ENCODE measurements at regions not wholly inside any gene's neighbourhood (a gene's known extent, or its start where the extent isn't known, plus 50 kb on each side); places are given as distances from the start of the nearest gene placed in this dataset.

DNA sequence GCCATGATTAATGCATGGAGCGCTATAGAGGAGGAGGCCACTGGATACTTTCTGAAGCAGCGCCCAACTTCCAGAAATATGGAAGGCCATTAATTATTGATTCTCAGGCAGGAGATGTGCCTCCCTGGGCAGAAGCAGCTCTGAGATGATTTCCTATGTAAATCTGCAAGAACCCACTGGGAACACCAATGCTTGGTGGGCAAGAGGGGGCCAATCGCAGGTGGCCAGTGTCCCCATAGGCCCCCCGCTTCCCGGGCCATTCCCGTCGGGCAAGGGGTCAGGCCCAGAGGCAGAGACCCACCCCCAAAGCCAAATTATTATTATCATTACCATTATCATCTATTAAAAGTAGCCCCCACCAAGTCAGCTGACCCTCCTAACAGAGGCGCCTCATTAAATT lies 288.0 kb upstream of the TLE3 start:
- Histone ChIP-seq H3K36me3 (ENCODE audit: control insufficient read depth, insufficient read depth, low read length) (no peaks in the 10 kb centered on the region), H3K27ac (ENCODE audit: low read length) (no peak overlapping the region), H3K4me3 (ENCODE audit: low read length) (no peak overlapping the region), H3K27me3 (ENCODE audit: control insufficient read depth, insufficient read depth, low read length) (no peaks in the 10 kb centered on the region), H3K4me1 (ENCODE audit: control insufficient read depth, insufficient read depth, low read length) (no peaks in the 10 kb centered on the region), H3K9me3 (ENCODE audit: control insufficient read depth, insufficient read depth, low read length) (no peaks in the 10 kb centered on the region)
- WGBS (ENCODE audit: insufficient coverage) = 97% methylated on average over 8 of the region's 8 CpGs
- Mint-ChIP-seq H3K27me3 (ENCODE audit: low read depth in 2 of 2) (peaks cover 8 to 17% of the 10 kb centered on the region in 2 donors), H3K4me3 (no peak overlapping the region), H3K9me3 (no peaks in the 10 kb centered on the region), H3K4me1 (no peaks in the 10 kb centered on the region), H3K36me3 (no peaks in the 10 kb centered on the region), H3K27ac (no peak overlapping the region)
- DNase-seq = no peak
- intact Hi-C loops (cut with micrococcal nuclease) = no loop called here
- no peak for ATAC-seq
- TF ChIP-seq CTCF (IDR thresholded peaks at IDR 0.05) = no peak

- no peak for ATAC-seq
- 73% methylated on average over 6 of the region's 6 CpGs for WGBS (ENCODE audit: insufficient coverage)
- no peak overlapping the region for H3K27ac Mint-ChIP-seq
- H3K4me1 Mint-ChIP-seq = no peaks in the 10 kb centered on the region
- Histone ChIP-seq H3K36me3 (ENCODE audit: control insufficient read depth, insufficient read depth, low read length) (no peaks in the 10 kb centered on the region), H3K27me3 (ENCODE audit: control insufficient read depth, insufficient read depth, low read length) (no peaks in the 10 kb centered on the region), H3K4me3 (ENCODE audit: low read length) (no peak overlapping the region), H3K9me3 (ENCODE audit: control insufficient read depth, insufficient read depth, low read length) (no peaks in the 10 kb centered on the region), H3K27ac (ENCODE audit: low read length) (no peak overlapping the region), H3K4me1 (ENCODE audit: control insufficient read depth, insufficient read depth, low read length) (no peaks in the 10 kb centered on the region)
- TF ChIP-seq CTCF (IDR thresholded peaks at IDR 0.05) = no peak
- H3K9me3 Mint-ChIP-seq = no peaks in the 10 kb centered on the region
- H3K4me3 Mint-ChIP-seq = no peak overlapping the region
- intact Hi-C loops (cut with micrococcal nuclease) = no loop called here
- peaks cover 8 to 18% of the 10 kb centered on the region in 2 donors for H3K27me3 Mint-ChIP-seq (ENCODE audit: low read depth in 2 of 2)
- no peak for DNase-seq
- H3K36me3 Mint-ChIP-seq = no peaks in the 10 kb centered on the region
These were observed 287.3 kb upstream of the TLE3 start for GRCh38 chr15:70385052-70385451.

DNA sequence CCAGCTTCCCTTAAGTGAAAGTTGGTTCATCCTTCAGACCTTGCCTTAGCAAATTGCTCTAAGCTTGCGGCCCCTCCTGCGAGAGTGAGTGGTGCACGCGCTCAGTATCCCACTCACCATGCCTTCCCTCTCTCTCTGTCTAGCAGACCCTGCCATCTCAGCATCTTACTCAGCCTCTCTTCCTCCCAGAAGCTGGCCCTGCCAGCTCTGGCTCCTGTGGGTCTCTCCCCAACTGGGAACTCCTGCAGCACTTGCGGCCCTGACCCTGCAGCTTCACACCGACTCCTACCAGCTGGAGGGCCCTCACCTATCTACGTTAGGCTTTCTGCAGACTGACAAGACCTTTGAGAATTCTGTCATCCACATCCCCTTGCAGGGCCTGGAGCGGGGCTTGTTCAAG lies 286.1 kb upstream of the TLE3 start:
- no peak for TF ChIP-seq CTCF (IDR thresholded peaks at IDR 0.05)
- Mint-ChIP-seq H3K27ac (no peak overlapping the region), H3K4me1 (no peaks in the 10 kb centered on the region), H3K27me3 (ENCODE audit: low read depth in 2 of 2) (peaks cover 8 to 30% of the 10 kb centered on the region in 2 donors), H3K9me3 (no peaks in the 10 kb centered on the region), H3K36me3 (no peaks in the 10 kb centered on the region), H3K4me3 (no peak overlapping the region)
- Histone ChIP-seq H3K9me3 (ENCODE audit: control insufficient read depth, insufficient read depth, low read length) (no peaks in the 10 kb centered on the region), H3K4me3 (ENCODE audit: low read length) (no peak overlapping the region), H3K4me1 (ENCODE audit: control insufficient read depth, insufficient read depth, low read length) (no peaks in the 10 kb centered on the region), H3K27me3 (ENCODE audit: control insufficient read depth, insufficient read depth, low read length) (no peaks in the 10 kb centered on the region), H3K27ac (ENCODE audit: low read length) (no peak overlapping the region), H3K36me3 (ENCODE audit: control insufficient read depth, insufficient read depth, low read length) (no peaks in the 10 kb centered on the region)
- DNase-seq = no peak
- no peak for ATAC-seq
- intact Hi-C loops (cut with micrococcal nuclease) = no loop called here
- WGBS (ENCODE audit: insufficient coverage) = over 99% methylated on average over 8 of the region's 8 CpGs

GRCh38 chr15:70382762-70383458 lies 285.2 kb upstream of the TLE3 start:
- 93% methylated on average over 14 of the region's 14 CpGs for WGBS (ENCODE audit: insufficient coverage)
- H3K27me3 Mint-ChIP-seq (ENCODE audit: low read depth in 2 of 2) = peaks cover 8 to 31% of the 10 kb centered on the region in 2 donors
- H3K4me3 ChIP-seq (ENCODE audit: low read length) = no peak overlapping the region
- no peak overlapping the region for H3K27ac Mint-ChIP-seq
- no peaks in the 10 kb centered on the region for H3K36me3 Mint-ChIP-seq
- no peak for TF ChIP-seq CTCF (IDR thresholded peaks at IDR 0.05)
- H3K4me3 Mint-ChIP-seq = no peak overlapping the region
- no peaks in the 10 kb centered on the region for H3K27me3 ChIP-seq (ENCODE audit: control insufficient read depth, insufficient read depth, low read length)
- H3K9me3 ChIP-seq (ENCODE audit: control insufficient read depth, insufficient read depth, low read length) = no peaks in the 10 kb centered on the region
- no peaks in the 10 kb centered on the region for H3K36me3 ChIP-seq (ENCODE audit: control insufficient read depth, insufficient read depth, low read length)
- no peak overlapping the region for H3K27ac ChIP-seq (ENCODE audit: low read length)
- intact Hi-C loops (cut with micrococcal nuclease) = no loop called here
- H3K9me3 Mint-ChIP-seq = no peaks in the 10 kb centered on the region
- no peaks in the 10 kb centered on the region for H3K4me1 Mint-ChIP-seq
- no peak for ATAC-seq
- DNase-seq = no peak
- H3K4me1 ChIP-seq (ENCODE audit: control insufficient read depth, insufficient read depth, low read length) = no peaks in the 10 kb centered on the region
